Eye (tissue), 1 donor: ENCODE measurements at regions not wholly inside any gene's neighbourhood (a gene's known extent, or its start where the extent isn't known, plus 50 kb on each side); places are given as distances from the start of the nearest gene placed in this dataset.
A peak's percentile ranks its signal among the peaks of the same experiment; 100 is the strongest.
"Not testable (repeated sequence)": the region's sequence is repeated elsewhere in the genome, so short reads cannot be mapped to it uniquely, and the experiment has no call there.

Experiments
- DNase-seq: peaks from one replicate; pipeline ENCODE4 v3.0.0-alpha.2; 2015

DNA sequence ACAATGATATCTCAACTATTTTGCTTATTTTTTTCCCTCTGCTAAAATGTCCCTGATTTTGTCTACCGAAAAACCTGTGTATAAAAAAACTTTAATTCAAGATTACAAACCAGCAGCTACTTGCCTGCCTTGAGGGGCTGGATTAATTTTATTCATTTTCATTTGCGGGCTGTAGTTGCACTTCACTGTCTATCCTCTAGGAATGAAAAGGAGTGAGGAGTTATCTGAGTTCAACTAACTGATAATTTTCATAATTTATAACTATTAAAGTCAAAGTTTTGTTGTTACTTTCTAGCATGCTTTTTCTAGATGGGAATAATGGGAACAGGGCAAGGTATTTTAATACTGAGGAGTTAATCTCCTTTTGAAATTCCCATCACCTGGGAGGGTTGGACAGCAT lies 50.3 kb upstream of the AGTPBP1 start:
- not testable (repeated sequence) for DNase-seq

DNA sequence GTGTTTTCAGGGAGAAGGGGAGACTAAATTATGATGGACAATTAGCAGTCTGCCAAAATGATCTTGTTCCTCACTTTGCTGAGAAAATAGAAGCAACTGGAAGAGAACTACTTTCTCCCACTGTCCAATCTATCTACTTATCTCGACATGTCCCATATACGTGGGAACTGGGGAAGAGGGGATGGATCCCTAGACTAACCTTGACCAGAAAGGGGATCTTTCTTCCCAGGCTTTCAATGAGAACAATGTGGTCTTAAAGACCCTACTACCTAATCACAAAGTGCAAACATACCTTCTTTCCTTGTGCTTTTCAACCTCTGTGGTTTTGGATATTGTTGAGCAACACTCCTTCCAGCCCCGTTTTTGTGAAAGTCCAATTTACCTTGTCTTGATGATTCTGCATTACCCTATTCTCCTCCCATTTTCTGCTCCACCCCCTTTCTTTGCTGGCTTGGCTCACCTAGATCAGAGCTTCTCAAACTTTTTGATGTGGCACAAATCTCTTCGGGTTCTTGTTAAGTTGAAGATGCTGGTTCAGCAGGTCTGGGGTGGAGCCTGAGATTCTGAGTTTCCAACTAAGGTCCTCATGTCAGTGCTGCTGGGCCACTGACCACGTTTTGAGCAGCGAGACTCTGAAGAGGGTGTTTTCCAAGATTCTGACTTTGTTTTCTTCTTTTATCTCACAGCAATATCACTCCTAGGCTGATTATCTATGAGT lies 61.4 kb upstream of the AGTPBP1 start:
- DNase-seq: not testable (repeated sequence)

DNA sequence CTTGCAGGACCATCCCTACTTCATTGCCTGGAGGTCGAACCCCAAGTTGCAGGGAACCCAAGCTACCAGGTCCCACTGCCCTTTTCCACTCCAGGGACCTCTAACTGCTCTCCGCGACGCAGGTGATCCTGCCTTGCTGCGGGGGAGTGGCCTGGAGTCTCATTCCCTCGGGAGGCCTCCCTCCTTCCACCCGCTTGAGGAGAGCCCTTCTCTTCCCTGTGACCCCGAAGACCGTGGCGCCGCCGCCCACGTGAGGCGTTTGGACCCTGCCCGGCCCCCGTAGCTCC lies 63.0 kb upstream of the AGTPBP1 start:
- DNase-seq: not testable (repeated sequence)

DNA sequence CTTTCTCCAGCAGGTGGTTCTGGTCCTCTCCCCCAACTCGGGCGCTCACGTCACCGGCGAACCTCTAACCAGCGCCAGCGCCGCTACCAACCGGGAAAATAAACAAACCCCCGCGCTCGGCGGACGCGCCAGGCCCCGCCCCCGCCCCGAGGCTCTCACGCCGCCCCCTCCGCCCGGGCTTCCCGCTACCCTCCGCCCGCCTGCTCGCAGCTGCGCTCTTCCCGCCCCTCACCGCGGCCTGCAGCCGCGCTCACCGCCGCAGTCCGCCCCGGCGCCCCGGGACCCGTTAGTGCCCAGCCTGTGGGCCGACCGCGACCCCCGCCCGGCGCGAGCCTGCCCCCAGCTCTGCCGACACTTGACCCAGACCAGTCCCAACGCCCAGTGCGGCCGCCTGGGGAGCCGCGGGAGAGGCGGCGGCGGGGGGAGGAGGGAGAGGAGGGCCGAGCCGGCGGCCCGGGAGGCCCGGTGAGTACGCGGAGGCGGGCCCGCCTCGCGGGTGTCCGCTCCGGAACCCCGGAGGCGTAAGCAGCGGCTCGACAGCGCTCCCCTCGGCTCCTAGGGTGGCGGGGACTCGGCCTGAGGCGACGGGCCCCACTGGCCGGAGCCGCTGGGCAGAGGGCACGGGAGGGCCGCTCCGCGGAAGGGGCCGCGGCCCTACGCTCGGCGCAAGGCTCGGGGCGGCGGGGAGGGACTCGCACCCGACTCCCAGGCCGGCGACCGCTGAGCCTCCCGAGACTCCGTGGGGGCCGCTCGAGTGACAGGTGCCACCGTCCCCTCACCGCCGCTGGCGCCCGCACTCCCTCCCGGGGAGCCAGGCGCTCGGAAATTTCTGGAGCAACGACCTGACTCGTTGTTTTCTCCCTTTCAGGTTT lies 63.6 kb upstream of the AGTPBP1 start:
- DNase-seq: peak; percentile 89

DNA sequence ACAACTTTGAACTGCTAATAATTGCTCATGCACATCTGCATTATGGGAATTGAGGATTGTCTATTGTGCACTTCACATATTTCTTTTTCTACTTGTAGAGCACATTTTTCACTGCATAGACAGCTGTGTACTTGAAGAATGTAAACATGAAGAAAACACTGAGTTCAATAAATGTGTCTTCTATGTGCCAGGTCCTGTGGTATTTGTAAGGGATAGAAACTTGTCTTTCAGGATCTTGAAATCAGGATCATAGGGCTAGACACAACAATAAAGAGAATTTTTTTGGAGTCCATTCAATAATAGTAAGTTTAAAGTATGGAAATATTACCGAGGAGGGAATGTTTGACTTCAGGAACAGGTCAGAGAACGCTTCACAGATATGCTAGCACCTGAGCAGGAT lies 66.6 kb upstream of the AGTPBP1 start:
- DNase-seq: not testable (repeated sequence)

DNA sequence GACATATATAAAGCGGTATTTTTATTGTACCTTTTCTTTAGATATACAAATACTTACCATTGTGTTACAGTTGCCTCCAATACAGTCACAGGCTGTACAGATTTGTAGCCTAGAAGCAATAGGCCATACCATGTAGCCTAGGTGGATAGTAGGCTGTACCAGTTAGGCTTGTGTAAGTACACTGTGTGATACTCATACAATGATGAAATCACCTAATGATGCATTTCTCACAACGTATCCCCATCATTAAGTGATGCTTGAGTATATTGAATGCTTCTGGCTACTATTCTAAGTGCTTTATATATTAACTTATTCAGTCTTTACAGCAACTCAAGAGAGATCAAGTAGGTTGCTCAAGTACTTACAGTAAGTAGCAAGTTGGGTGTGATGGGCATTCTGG lies 71.6 kb upstream of the AGTPBP1 start:
- not testable (repeated sequence) for DNase-seq

DNA sequence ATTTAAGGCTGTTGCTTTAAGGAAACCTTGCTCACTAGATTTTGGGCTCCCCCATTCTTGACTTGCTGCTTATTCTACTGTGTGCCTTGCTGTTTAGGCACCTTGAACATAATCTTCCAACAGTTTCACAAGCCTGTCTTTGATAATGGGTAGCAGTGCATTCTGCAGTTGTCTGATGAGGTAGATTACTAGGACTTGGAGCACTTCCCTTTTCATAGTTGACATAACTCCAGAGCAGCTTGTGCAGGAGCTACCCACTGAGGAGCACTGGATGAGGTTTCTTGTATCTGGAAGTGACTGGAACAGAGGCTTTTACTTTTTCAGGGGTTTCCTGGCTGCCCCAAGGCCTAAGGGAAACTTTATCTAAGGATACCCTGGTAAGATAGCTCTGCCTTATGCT lies 73.0 kb upstream of the AGTPBP1 start:
- not testable (repeated sequence) for DNase-seq

DNA sequence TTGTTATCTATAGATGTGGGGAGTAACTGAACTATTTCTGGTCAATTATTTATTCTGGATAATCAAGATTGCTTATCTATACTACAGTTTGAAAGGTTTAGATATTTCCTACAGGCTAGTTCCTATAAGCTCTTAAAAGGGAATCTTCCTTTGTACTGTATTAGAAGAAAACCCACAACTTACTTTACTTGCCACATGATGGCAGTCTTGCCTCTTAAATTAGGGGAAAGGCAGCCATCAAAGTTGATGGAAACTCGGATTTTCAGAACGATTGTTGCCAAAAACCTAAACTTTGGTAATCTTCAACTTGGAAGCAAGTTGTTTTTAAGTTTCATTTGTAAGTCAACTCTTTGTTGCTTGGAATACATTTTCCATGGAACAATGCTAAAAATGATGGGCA lies 77.2 kb upstream of the AGTPBP1 start:
- DNase-seq: peak; percentile 49

DNA sequence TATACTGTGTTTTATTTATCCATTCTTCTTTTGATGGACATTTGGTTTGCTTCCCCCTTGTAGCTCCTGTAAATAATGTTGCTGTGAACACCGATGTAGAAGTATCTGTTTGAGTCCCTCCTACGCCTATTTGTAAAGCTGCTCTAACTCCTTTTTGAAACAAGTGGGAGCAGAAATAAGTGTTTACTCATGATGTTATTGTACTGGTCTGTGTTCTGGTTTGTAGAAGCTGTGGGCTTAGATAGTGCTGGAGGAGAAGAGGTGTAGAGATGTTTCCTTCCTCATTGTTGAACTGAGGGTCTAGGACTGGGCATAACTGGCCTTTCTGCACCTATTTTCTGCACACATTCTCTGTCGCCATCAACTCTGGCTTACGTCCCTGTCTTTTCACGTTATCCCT lies 78.8 kb upstream of the AGTPBP1 start:
- DNase-seq: not testable (repeated sequence)

DNA sequence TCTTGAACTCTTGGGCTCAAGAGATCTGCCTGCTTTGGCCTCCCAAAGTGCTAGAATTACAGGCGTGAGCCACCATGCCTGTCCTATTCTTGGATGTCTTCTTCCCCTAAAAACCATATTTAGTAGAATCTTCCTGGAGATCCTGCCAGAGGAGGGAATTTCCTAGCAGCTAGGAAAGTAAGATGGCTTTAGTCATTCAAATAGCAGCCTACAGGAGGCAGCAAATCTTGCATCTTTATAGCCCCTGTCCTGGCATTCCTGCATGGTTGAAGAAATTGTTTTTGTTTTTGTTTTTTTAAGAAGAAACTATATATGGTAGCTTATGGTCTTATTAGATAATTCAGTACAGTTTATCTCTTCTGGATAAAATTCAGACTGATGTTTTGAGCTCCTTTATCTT lies 83.2 kb upstream of the AGTPBP1 start:
- not testable (repeated sequence) for DNase-seq

DNA sequence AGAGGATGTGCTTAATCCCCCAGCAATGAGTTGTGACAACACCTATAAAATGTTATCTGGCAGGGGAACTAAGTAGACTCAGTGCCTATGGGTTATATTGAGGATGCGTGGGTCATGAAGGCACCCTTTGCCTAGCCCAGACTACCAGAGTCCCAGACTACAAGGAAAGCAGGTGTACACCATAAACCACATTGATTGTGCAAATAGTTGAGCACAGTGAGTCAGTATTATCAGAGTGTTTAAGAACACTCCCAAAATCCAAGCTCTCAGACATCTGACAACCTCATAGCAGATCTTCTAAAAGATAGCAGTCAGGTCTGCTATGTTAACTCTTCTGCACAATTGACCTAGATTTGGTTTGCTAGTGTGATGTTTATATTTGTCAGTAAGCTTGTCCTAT lies 92.8 kb upstream of the AGTPBP1 start:
- DNase-seq: not testable (repeated sequence)

DNA sequence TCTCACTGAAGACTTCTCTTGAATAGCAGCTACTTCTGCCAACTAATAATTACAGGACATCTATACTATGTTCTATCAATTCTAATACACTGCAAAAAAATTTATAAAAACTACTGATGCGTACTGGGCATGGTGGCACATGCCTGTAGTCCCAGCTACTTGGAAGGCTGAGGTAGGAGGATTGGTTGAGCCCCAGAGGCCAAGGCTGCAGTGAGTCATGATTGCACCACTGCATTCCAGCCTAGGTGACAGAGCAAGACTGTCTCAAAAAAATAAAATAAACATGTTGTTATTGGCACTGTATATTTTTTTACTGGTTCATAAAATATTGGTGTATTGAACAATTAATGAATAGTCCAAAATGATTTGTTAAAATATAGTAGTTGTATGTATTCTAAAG lies 97.0 kb upstream of the NAA35 start:
- DNase-seq: not testable (repeated sequence)

DNA sequence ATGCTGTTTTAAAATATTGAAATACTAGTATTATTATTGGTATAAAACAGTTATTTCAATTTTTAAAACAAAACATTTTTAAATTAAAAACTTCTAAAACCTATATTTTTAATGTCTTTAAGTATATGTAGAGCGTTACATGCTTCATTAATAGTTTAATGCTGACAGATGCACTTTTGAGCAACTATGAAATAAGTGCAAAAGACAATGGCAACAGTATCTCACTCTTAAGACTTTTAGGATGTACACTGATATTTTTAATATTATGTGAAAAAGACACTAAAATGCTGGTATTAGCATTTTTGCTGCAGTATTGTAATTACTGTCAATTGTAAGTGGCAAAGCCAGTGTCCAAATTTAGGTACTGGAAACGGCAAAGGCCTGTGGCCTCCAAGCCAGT lies 93.2 kb upstream of the NAA35 start:
- not testable (repeated sequence) for DNase-seq

DNA sequence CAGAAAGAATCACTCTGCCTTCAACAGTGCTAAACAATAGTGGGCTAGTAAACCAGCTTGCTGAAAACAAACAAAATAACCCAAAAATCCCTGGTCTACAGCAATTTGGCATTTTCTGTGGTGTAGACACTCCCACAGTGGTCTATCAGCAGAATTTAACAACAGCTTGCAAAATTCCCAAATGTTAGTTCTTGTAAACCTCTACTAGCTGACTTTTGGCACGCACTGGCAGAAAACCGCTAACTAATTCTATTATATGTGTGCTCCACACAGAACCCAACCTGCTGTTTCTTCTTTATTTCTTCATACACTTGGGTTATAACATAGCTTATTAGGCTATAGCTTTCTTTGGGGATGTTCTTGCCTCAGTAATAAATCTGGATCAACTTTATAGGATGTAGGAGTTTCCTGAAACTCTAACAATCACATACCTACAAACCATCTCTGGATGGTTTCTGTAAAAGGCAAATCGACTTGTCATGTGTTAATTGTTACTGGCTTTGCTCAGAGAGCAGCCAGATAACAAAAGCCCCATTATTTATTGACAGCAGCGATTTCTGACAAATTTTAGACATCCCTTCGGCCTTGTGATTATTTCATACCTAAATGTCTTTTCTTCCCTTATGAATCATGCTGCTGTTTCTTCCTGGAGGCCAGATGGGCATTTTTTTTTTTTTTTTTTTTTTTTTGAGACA lies 82.7 kb upstream of the NAA35 start:
- no peak for DNase-seq

DNA sequence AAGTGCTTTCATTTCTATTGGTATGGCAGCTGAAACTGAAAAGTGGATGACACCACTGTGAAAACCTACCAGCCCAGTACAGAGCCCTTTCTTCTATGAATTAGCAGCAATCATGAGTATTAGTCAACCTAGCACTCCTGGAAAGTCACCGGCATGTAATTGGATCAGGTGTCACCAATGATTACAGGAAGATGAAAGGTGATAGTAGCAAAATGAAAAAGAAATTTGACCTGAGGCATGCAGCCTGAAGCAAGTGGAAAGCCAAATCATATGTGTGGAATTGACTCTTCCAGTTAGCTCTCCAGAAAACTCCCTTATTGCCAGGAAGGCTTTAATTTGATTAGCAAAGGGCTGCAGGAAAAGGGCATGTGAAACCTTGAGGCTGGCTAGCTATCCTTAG lies 81.2 kb upstream of the NAA35 start:
- peak; percentile 4 for DNase-seq

DNA sequence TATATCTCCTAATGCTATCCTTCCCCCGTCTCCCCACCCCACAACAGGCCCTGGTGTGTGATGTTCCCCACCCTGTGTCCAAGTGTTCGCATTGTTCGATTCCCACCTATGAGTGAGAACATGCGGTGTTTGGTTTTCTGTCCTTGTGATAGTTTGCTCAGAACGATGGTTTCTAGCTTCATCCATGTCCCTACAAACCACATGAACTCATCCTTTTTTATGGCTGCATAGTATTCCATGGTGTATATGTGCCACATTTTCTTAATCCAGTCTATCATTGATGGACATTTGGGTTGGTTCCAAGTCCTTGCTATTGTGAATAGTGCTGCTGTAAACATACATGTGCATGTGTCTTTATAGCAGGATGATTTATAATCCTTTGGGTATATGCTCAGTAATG lies 79.1 kb upstream of the NAA35 start:
- DNase-seq: not testable (repeated sequence)

DNA sequence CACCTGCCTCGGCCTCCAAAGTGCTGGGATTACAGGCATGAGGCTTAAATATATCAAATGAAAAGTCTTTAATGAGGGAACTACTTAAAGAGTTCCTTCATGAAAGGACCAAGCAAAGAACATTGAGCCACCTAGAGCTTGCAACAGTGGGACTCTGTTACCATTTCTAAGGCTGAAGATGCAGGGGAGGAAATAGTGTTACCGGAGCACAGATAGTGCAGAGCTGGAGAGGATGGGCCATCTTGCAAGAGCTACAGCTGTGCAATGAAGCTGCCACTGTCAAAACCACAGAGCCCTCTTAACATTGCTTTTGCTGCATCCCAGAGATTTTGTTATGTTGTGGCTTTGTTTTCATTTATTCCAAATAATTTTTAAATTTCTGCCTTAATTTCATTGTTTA lies 77.1 kb upstream of the NAA35 start:
- DNase-seq: no peak

DNA sequence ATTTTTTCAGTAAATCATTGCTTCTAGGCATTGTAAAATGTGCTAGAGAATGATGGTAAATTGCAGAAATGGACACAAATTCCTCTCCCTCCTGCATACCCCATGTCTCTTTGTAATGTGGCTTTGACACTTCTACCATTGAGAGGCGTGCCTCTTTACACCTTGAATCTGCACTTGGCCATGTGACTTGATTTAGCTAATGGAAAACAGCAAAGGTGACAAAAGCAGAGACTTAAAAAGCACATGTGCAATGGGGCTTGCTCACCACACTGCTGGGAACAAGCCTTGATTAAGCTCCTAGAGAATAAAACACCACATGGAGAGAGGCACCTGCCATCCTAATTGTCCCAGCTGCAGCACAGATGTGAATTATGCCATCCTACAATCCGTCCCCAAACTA lies 69.9 kb upstream of the NAA35 start:
- no peak for DNase-seq

DNA sequence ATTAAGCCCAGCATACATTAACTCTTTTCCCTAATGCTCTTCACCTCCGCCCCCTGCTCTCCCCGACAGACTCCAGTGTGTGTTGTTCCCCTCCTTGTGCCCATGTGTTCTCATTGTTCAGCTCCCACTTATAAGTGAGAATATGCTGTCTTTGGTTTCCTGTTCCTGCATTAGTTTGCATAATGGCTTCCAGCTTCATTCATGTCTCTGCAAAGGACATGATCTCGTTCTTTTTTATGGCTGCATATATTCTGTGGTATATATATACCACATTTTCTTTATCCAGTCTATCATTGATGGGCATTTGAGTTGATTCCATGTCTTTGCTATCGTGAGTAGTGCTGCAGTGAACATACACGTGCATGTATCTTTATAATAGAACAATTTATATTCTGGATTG lies 69.3 kb upstream of the NAA35 start:
- not testable (repeated sequence) for DNase-seq

DNA sequence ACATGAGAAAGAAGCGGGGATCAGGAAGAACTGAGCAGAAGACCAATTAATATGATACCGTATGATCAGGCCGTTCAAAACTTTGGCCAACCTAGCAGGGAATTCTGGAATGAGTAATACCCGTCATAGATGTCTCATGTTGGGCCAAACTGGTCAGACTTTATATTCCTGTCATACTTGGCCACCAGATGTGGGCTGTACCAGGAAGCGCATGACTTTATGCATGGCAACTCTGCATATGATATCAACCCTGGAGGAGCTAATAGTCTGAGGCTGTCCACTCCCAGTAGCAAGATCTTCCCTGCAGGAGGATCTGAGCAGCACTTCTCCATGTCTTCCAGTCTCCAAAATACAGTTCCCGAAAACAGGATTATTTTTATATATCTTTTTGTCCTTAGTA lies 68.5 kb upstream of the NAA35 start:
- no peak for DNase-seq

DNA sequence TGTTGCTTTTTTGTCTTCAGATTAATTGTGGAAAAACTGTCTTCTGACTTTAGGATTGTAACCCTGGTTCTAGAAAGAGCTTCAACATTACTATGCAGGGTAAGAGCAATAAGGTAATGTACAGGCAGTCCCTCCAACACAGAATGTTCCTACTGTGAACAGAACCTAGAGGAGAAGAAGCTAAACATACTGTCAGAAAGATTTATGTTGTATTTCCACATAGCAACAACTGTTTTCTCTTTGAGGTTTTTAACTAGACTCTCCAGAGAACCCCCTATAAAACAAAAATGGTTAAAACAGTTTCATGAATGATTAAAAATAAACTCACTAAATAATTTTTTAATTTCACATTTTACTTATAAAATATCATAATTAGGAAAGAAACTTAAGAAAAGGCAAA lies 64.3 kb upstream of the NAA35 start:
- no peak for DNase-seq

DNA sequence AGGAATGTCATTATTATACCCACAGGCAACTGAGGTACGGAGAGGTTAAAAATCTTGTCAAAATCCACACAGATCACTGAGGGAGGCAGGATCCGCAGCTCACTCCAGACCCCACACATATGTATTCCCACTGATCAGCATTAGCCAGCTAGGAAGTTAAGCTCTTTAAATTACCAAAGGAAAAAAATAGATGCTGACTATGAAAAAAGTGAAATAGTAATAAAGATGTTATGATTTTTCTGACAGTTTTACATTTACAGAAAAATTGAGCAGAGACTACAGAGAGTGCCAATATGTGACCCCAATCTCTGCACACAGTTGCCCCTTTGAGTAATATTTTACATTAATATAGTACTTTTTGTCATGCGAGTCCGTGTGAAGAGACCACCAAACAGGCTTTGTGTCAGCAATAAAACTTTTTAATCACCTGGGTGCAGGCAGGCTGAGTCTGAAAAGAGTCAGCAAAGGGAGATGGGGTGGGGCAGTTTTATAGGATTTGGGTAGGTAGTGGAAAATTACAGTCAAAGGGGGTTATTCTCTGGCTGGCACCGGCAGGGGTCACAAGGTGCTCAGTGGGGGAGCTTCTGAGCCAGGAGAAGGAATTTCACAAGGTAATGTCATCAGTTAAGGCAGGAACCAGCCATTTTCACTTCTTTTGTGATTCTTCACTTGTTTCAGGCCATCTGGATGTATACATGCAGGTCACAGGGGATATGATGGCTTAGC lies 61.9 kb upstream of the NAA35 start:
- DNase-seq: not testable (repeated sequence)

DNA sequence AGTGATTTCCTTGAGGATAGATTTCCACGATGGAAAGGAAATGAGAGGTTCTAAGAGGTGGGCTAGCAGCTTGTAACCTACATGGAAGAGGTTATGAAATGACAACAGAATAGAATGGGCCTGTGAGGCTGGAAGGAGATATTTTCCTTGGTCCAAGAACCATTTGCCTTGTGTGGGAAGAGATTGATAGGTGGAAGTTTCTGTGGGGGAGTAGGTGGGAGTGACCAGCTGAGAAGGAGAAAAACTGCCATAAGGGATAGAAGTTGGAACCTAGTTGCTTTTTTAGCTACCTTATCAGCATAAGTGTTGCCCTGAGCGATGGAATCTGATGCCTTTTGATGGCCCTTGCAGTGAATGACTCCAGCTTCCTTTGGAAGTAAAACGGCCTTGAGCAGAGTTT lies 60.4 kb upstream of the NAA35 start:
- DNase-seq: not testable (repeated sequence)
